ENCODE measurements at regions not wholly inside any gene's neighbourhood (a gene's known extent, or its start where the extent isn't known, plus 50 kb on each side); places are given as distances from the start of the nearest gene placed in this dataset.

DNA sequence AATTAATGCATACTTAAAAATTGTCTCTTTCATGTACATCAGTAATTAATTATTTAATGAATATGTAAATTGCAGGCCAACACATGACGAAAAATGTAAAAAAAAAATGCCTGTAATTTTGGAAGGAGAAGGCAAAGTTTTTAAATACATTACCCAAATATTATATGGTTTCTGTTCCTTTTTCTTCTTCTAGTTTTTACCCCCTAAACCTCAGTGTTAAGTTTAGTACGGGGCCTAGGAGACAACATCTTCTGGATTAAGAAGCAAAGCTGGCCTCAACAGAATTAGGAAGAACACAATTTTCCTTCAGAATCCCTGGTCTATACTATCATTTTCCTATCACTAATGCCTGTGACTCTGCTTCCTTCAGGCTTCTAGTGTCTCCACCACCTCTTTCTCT lies 459.3 kb upstream of the NRP1 start:
- no peak overlapping the region for H3K4me3 ChIP-seq (ENCODE audit: low read depth, low read length)
- no peak for DNase-seq (ENCODE audit: low read depth)
- TF ChIP-seq, protein P1, sequence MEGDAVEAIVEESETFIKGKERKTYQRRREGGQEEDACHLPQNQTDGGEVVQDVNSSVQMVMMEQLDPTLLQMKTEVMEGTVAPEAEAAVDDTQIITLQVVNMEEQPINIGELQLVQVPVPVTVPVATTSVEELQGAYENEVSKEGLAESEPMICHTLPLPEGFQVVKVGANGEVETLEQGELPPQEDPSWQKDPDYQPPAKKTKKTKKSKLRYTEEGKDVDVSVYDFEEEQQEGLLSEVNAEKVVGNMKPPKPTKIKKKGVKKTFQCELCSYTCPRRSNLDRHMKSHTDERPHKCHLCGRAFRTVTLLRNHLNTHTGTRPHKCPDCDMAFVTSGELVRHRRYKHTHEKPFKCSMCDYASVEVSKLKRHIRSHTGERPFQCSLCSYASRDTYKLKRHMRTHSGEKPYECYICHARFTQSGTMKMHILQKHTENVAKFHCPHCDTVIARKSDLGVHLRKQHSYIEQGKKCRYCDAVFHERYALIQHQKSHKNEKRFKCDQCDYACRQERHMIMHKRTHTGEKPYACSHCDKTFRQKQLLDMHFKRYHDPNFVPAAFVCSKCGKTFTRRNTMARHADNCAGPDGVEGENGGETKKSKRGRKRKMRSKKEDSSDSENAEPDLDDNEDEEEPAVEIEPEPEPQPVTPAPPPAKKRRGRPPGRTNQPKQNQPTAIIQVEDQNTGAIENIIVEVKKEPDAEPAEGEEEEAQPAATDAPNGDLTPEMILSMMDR (IDR thresholded peaks at IDR 0.05; ENCODE audit: insufficient read depth, low read length): no peak

DNA sequence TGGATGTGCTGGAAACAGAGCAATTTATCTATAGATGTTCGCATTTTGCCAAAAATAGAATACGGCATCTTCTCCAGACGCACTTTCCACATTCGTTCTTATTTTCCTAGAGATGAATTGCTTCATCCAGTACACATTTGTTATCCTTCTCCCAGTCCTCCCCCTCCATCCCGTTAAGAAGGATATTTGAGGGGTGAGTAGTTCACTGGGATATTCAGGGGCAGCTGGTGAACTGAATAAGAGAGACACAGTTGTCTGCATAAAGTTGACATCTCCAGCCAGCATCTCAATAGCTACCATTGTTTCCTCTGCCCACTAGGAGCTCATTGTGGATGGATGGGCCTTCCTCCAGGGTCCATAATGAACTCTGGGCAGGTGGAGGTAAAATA lies 456.8 kb upstream of the NRP1 start:
- TF ChIP-seq, protein P1 (IDR thresholded peaks at IDR 0.05; ENCODE audit: insufficient read depth, low read length): no peak
- no peak for DNase-seq (ENCODE audit: low read depth)
- no peak overlapping the region for H3K4me3 ChIP-seq (ENCODE audit: low read depth, low read length)

DNA sequence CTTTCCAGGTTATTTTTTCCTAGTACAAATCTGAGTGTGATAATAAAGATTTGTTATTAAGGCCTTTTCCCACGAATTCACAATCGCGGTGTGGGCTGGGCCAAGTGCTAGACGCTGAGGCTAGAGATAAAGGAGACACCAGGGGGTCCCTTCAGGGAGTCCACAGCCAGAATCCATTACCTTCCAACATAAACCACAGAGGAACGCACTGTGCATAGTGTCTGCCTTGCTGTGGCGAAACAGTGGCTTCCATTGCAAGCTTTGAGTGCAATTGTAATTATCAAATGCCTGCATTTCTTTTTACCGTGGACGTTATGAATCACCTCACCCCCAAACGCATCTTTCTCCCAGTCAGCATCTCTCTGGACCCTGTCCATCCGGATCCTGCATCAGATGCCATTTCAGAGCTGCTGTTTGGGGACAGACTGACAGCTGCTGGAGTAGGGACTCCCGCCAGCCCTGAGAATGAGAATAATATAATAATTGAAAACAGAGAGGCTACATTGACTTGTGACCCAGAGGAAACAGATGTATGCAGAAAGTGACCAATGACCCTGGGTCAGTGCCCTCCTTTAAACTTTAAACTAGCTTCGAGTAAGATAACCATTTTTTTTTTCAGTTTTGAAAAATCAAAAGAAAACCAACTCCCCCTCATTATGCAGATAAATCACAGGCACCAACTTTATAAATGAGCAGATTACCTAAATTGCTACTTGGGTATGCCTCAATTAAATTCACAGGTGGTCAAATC lies 456.2 kb upstream of the NRP1 start:
- H3K4me3 ChIP-seq (ENCODE audit: low read depth, low read length): no peak overlapping the region
- no peak for DNase-seq (ENCODE audit: low read depth)
- TF ChIP-seq, protein P1 (IDR thresholded peaks at IDR 0.05; ENCODE audit: insufficient read depth, low read length): no peak

DNA sequence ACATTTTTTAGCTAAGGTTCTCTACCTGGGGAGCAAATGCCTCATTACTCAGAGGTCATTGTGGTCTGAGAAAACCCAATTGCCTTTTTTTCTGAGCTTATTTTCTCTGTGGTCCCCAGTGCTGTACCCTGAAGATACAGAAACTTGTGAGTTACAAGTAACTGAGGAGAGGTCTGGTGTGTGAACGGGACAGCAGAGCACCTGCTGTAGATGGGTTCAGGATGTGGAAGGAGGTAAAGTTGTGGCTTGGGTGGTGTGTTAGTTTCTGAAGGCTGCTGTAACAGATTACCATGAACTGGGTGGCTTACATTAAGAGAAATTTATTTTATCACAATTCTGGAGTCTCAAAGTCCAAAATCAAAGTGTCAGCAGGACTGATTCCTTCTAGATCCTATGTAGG lies 449.1 kb upstream of the NRP1 start:
- H3K4me3 ChIP-seq (ENCODE audit: low read depth, low read length): no peak overlapping the region
- TF ChIP-seq, protein P1 (IDR thresholded peaks at IDR 0.05; ENCODE audit: insufficient read depth, low read length): no peak
- no peak for DNase-seq (ENCODE audit: low read depth)

DNA sequence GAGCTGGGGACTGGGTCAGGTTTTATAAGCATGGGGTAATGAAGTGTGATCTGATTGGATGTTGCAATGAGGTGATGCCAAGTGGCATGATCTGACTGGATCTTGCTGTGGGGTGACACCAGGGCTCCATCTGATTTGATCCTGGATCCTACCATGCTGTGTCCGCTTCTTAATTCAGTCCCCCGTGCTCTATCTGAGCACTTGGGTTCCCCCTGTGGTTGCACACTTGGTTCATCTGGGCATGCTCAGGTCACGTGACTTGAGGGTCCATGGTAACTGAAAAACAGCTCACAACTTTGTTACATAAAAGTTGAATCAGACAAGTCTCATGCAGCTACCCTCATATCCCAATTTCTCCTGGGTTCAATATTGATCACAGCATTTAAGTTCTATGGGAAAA lies 448.6 kb upstream of the NRP1 start:
- H3K4me3 ChIP-seq (ENCODE audit: low read depth, low read length): no peak overlapping the region
- no peak for DNase-seq (ENCODE audit: low read depth)
- TF ChIP-seq, protein P1 (IDR thresholded peaks at IDR 0.05; ENCODE audit: insufficient read depth, low read length): no peak

DNA sequence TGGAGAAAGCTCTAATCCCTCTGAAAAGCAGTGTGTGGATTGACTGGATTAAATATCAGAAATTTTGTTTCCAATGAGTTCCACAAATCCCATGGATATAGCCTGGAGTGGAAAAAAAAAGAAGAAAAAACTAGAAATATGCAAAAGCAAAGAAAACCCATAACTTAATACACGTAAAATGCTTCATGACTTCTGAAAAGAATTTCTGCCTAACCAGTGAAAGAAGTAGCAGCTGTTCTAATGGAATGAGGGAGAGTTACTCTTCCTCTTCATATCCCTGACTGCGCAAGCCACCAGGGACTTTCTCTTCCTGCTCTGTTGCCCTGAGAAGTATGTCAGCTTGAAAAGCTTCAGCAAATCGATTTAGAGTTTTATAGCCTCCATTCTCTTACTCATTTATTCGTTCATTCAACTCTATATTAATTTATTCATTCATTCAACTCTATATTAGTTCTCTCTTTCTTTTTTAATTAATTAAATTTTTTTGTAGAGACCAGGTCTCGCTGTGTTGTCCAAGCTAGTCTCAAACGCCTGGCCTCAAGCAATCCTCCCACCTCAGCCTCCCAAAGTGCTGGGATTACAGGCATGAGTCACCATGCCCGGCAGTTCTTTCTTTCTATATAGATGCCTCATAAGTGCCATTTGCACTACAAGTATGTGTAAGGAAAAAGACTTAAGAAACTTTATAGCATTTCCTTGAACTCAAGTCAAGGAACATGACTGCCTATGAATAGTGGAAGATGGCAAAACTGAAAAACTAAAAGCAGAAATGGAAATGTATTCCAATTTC lies 447.3 kb upstream of the NRP1 start:
- H3K4me3 ChIP-seq (ENCODE audit: low read depth, low read length): no peak overlapping the region
- TF ChIP-seq, protein P1 (IDR thresholded peaks at IDR 0.05; ENCODE audit: insufficient read depth, low read length): no peak
- no peak for DNase-seq (ENCODE audit: low read depth)
